IMR-90 (cell line): ENCODE measurements at regions not wholly inside any gene's neighbourhood (a gene's known extent, or its start where the extent isn't known, plus 50 kb on each side); places are given as distances from the start of the nearest gene placed in this dataset.

ENCODE experiments used
- ATAC-seq: fragments of 200-7000 bp; cut with Tn5 transposase; 2 replicates; pipeline ENCODE4 v1.9.1; 2020; ENCODE audit warnings: low read depth, mild to moderate bottlenecking, moderate library complexity
- BruUV-seq: library from RNA; stranded (reverse); fragments of 400-500 nt; replicated peaks from 2 replicates; lab custom pipeline; 2021; lab: Mats Ljungman, UMichigan
- CTCF ChIA-PET: fragments of 300-600 bp; formaldehyde crosslinking; extraction: SDS; loops from one replicate; lab custom pipeline; 2021; ENCODE audit warnings: antibody characterized with exemption; lab: Yijun Ruan, JAX
- POLR2A ChIA-PET: fragments of 300-600 bp; sonication (Branson Sonifier 250); formaldehyde crosslinking; loops from one replicate; lab custom pipeline; 2022; ENCODE audit warnings: antibody characterized with exemption; ENCODE audit not compliant: unreplicated experiment; lab: Charles Lee
- DNase-seq: peaks from one replicate; pipeline ENCODE4 v3.0.0; 2013
- H2AFZ ChIP-seq: replicated peaks from 2 replicates; pipeline ENCODE3; 2013; ENCODE audit warnings: low read length, mild to moderate bottlenecking; ENCODE audit not compliant: poor library complexity
- H2AK5ac ChIP-seq: 2 replicates; pipeline ENCODE4 v1.6.1; 2013; ENCODE audit warnings: low read depth, low read length, inconsistent platforms
- H2AK9ac ChIP-seq: replicated peaks from 2 replicates; pipeline ENCODE3; 2013; ENCODE audit warnings: mild to moderate bottlenecking, low read depth, low read length, moderate library complexity; ENCODE audit not compliant: poor library complexity
- H2BK120ac ChIP-seq: 2 replicates; pipeline ENCODE4 v1.6.1; 2013; ENCODE audit warnings: low read depth, low read length, inconsistent platforms
- H2BK15ac ChIP-seq: 3 replicates; pipeline ENCODE4 v1.6.1; 2013; ENCODE audit warnings: low read depth, low read length, inconsistent platforms
- H2BK20ac ChIP-seq: 2 replicates; pipeline ENCODE4 v1.6.1; 2013; ENCODE audit warnings: low read depth, mild to moderate bottlenecking, inconsistent platforms, low read length, moderate library complexity
- H2BK5ac ChIP-seq: 2 replicates; pipeline ENCODE4 v1.6.1; 2013; ENCODE audit warnings: mild to moderate bottlenecking, low read depth, low read length, inconsistent platforms; ENCODE audit not compliant: poor library complexity, severe bottlenecking
- H3K14ac ChIP-seq: replicated peaks from 2 replicates; pipeline ENCODE4 v1.6.1; 2013; ENCODE audit warnings: low read depth, low read length, inconsistent platforms
- H3K18ac ChIP-seq: 2 replicates; pipeline ENCODE4 v1.6.1; 2013; ENCODE audit warnings: low read depth, low read length, control low read depth
- H3K23ac ChIP-seq: 2 replicates; pipeline ENCODE4 v1.6.1; 2013; ENCODE audit warnings: low read depth, low read length, inconsistent platforms
- H3K27ac ChIP-seq: 2 replicates; pipeline ENCODE4 v1.5.1; 2013; ENCODE audit warnings: mild to moderate bottlenecking, control low read depth, low read length; ENCODE audit not compliant: insufficient read depth
- H3K27me3 ChIP-seq: 2 replicates; pipeline ENCODE4 v1.6.1; 2013; ENCODE audit warnings: low read length; ENCODE audit not compliant: control insufficient read depth, insufficient read depth
- H3K36me3 ChIP-seq: 2 replicates; pipeline ENCODE4 v1.6.1; 2013; ENCODE audit warnings: low read length, mixed read lengths; ENCODE audit not compliant: control insufficient read depth, insufficient read depth
- H3K4ac ChIP-seq: 2 replicates; pipeline ENCODE4 v1.6.1; 2013; ENCODE audit warnings: low read depth, low read length, inconsistent platforms
- H3K4me1 ChIP-seq: 2 replicates; pipeline ENCODE4 v1.6.1; 2013; ENCODE audit warnings: low read length, mixed read lengths; ENCODE audit not compliant: control insufficient read depth, insufficient read depth
- H3K4me2 ChIP-seq: 2 replicates; pipeline ENCODE4 v1.6.1; 2013; ENCODE audit warnings: low read depth, mild to moderate bottlenecking, control low read depth, low read length, moderate library complexity
- H3K4me3 ChIP-seq: 2 replicates; pipeline ENCODE4 v1.5.1; 2013; ENCODE audit warnings: low read depth, mild to moderate bottlenecking, control low read depth, low read length, moderate library complexity; ENCODE audit not compliant: insufficient read depth
- H3K56ac ChIP-seq: 2 replicates; pipeline ENCODE4 v1.6.1; 2013; ENCODE audit warnings: low read length, inconsistent platforms; ENCODE audit not compliant: insufficient read depth; ENCODE audit errors: extremely low read depth
- H3K79me1 ChIP-seq, 2 experiments: 2 replicates each; pipeline ENCODE4 v1.6.1; 2013; ENCODE audit warnings: low read length in 2 of 2, inconsistent platforms in 1 of 2, low read depth in 1 of 2
- H3K9ac ChIP-seq: 2 replicates; pipeline ENCODE4 v1.6.1; 2013; ENCODE audit warnings: low read depth, low read length, control low read depth
- H3K9me1 ChIP-seq: 2 replicates; pipeline ENCODE4 v1.6.1; 2013; ENCODE audit warnings: low read length, inconsistent platforms; ENCODE audit not compliant: insufficient read depth
- H3K9me3 ChIP-seq: 2 replicates; pipeline ENCODE4 v1.6.1; 2013; ENCODE audit warnings: low read length; ENCODE audit not compliant: control insufficient read depth, insufficient read depth
- H4K20me1 ChIP-seq: 2 replicates; pipeline ENCODE4 v1.6.1; 2013; ENCODE audit warnings: low read length, inconsistent platforms; ENCODE audit not compliant: insufficient read depth
- H4K5ac ChIP-seq: 2 replicates; pipeline ENCODE4 v1.6.1; 2013; ENCODE audit warnings: mild to moderate bottlenecking, low read depth, low read length, control low read depth
- H4K8ac ChIP-seq, 2 experiments: 2 replicates each; pipeline ENCODE4 v1.6.1; 2013; ENCODE audit warnings: low read depth in 2 of 2, low read length in 2 of 2, control low read depth in 1 of 2, inconsistent platforms in 1 of 2
- H4K91ac ChIP-seq: 2 replicates; pipeline ENCODE4 v1.6.1; 2013; ENCODE audit warnings: low read depth, low read length, inconsistent platforms; ENCODE audit not compliant: insufficient read depth
- MAZ ChIP-seq: IDR thresholded peaks from 2 replicates; pipeline ENCODE4 v1.6.1; 2012; ENCODE audit warnings: low read depth, mild to moderate bottlenecking, low read length, improper control_type of control experiment, moderate library complexity, borderline replicate concordance
- WGBS, 2 experiments: methylation state at CpG; one replicate each; pipeline versions ENCODE4 v1.1.5 to v1.1.7; 2013; ENCODE audit warnings: missing lambda C conversion rate in 2 of 2; ENCODE audit not compliant: insufficient read length in 1 of 2; ENCODE audit errors: extremely low coverage in 2 of 2; 5-methylcytosine and 5-hydroxymethylcytosine counted together
- dilution Hi-C: fragments of 300-500 bp; cut with HindIII; formaldehyde crosslinking; loops from one replicate; pipeline ENCODE4 v1.14.3; 2018; ENCODE audit warnings: low sequenced_read_pairs; ENCODE audit not compliant: unreplicated experiment
- in situ Hi-C: fragments of 300-500 bp; cut with MboI; formaldehyde crosslinking; loops from 3 replicates; pipeline ENCODE4 v1.14.3; 2019; ENCODE audit warnings: low sequenced_read_pairs, inconsistent platforms, mixed read lengths
- intact Hi-C: fragments of 100-400 bp; cut with micrococcal nuclease; formaldehyde crosslinking; loops from 2 replicates; pipeline ENCODE4 v1.10.0; 2022

GRCh38 chr3:177820683-177821316 is 623.5 kb upstream of the TBL1XR1 start:
- peak overlapping the region; percentile 16 for H2BK120ac ChIP-seq
- H2AFZ ChIP-seq: no peak overlapping the region
- no peak overlapping the region; the same call in 1 of the 2 replicates for H3K14ac ChIP-seq
- dilution Hi-C loops: no loop called here
- H4K8ac ChIP-seq: no peak overlapping the region; a peak in 1 of 4 replicates
- intact Hi-C loops: loop anchor here (5.0 to 10.0 kb wide), 4 partner anchors 346 to 766 kb away; partner anchors contain the start of gene TBL1XR1
- H2BK5ac ChIP-seq: peak overlapping the region; percentile 56
- peaks cover 14% of the 10 kb centered on the region for H3K4me1 ChIP-seq
- CTCF ChIA-PET: no interaction called here
- no peaks in the 10 kb centered on the region for H3K36me3 ChIP-seq
- H3K18ac ChIP-seq: peak overlapping the region; percentile 61
- peak overlapping the region; percentile 57 for H3K4me2 ChIP-seq
- no peak overlapping the region for H3K9ac ChIP-seq
- H3K23ac ChIP-seq: no peak overlapping the region
- no TSS peak for BruUV-seq
- 0 out of 2 replicates have a peak overlapping the region, but pooled peaks have one; percentile 4 for H2AK5ac ChIP-seq
- no peak overlapping the region for H2AK9ac ChIP-seq
- no peak overlapping the region for H2BK15ac ChIP-seq
- peak overlapping the region; percentile 19; the same call in 1 of the 2 replicates for H4K5ac ChIP-seq
- no peak overlapping the region; the same call in 1 of the 2 replicates for H4K91ac ChIP-seq
- H3K9me1 ChIP-seq: peaks cover 9% of the 10 kb centered on the region; the same call in 1 of the 2 replicates
- no peaks in the 10 kb centered on the region for H3K9me3 ChIP-seq
- no peaks in the 10 kb centered on the region for H3K27me3 ChIP-seq
- no CpG with 5 or more reads among the region's 2 CpGs for WGBS, 2 experiments
- POLR2A ChIA-PET: interaction anchor here (1.1 kb wide), 1 partner anchor 85 kb away, joined by 3 read pairs; no protein-coding TSS in a partner anchor
- H3K4me3 ChIP-seq: no peak overlapping the region
- no peaks in the 10 kb centered on the region for H4K20me1 ChIP-seq
- in situ Hi-C loops: no loop called here
- no peak overlapping the region for H3K4ac ChIP-seq
- H3K56ac ChIP-seq: no peak overlapping the region
- peak; percentile 25; the same call in 1 of the 2 replicates for ATAC-seq
- peak; percentile 39 for DNase-seq
- no peaks in the 10 kb centered on the region for H3K79me1 ChIP-seq
- TF ChIP-seq MAZ: no peak
- H3K27ac ChIP-seq: peak overlapping the region; percentile 42; the same call in 1 of the 2 replicates
- H2BK20ac ChIP-seq: peak overlapping the region; percentile 8
